A549 (cell line): ENCODE measurements at regions not wholly inside any gene's neighbourhood (a gene's known extent, or its start where the extent isn't known, plus 50 kb on each side); places are given as distances from the start of the nearest gene placed in this dataset.

Experiments used
- ATAC-seq, 2 experiments: fragments of 200-7000 bp in 1 of 2; fragments of >200 bp in 1 of 2; cut with Nextera tagmentation in 1 of 2; cut with Tn5 transposase in 1 of 2; 3 replicates each; pipeline versions ENCODE4 v1.8.0 to v1.9.1; 2018 to 2020; ENCODE audit warnings: mild to moderate bottlenecking in 1 of 2, moderate library complexity in 1 of 2
- CTCF ChIA-PET: fragments of 300-600 bp; sonication (Branson Sonifier 250); formaldehyde crosslinking; extraction: SDS; loops from one replicate; lab custom pipeline; 2021; ENCODE audit warnings: antibody characterized with exemption, inconsistent platforms; lab: Yijun Ruan, JAX
- POLR2A ChIA-PET: fragments of 350-600 bp; formaldehyde crosslinking; extraction: SDS; loops from one replicate; lab custom pipeline; 2021; ENCODE audit warnings: antibody characterized with exemption, inconsistent platforms; lab: Yijun Ruan, JAX
- DNase-seq, 2 experiments: peaks; one replicate each; pipeline versions ENCODE4 v3.0.0 to v3.0.0-alpha.2; 2011 to 2016; ENCODE audit warnings: low read depth in 1 of 2, low spot score in 1 of 2
- FAIRE-seq: peaks from 2 replicates; lab custom pipeline; 2011; peaks lifted over from hg19 to GRCh38; lab: Jason Lieb, UNC
- H3K27ac ChIP-seq, 2 experiments: fragments of >200 bp; sonication (Bioruptor Twin); formaldehyde crosslinking; 3 replicates each; pipeline ENCODE4 v1.5.1; 2016 to 2017
- H3K4me1 ChIP-seq: fragments of >200 bp; sonication (Bioruptor Twin); formaldehyde crosslinking; 3 replicates; pipeline ENCODE4 v1.6.1; 2016
- H3K4me2 ChIP-seq: fragments of >200 bp; sonication (Bioruptor Twin); formaldehyde crosslinking; 3 replicates; pipeline ENCODE4 v1.6.1; 2016
- H3K4me3 ChIP-seq: fragments of >200 bp; sonication (Bioruptor Twin); formaldehyde crosslinking; 3 replicates; pipeline ENCODE4 v1.5.1; 2016
- H3K9me3 ChIP-seq: fragments of >200 bp; sonication (Bioruptor Twin); formaldehyde crosslinking; 3 replicates; pipeline ENCODE4 v1.6.1; 2016
- CEBPB ChIP-seq, 2 experiments: fragments of >200 bp in 1 of 2; sonication (Bioruptor Twin) in 1 of 2; formaldehyde crosslinking in 1 of 2; IDR thresholded peaks; 2 replicates each; pipeline ENCODE4 v1.6.1; 2012 to 2016
- ESRRA ChIP-seq: fragments of 150-350 bp; IDR thresholded peaks from 2 replicates; pipeline ENCODE4 v1.6.1; 2014; ENCODE audit warnings: mild to moderate bottlenecking, low read length, borderline replicate concordance
- HMGXB4 ChIP-seq: fragments of 250-450 bp; sonication (Bioruptor Pico); IDR thresholded peaks from 2 replicates; pipeline ENCODE4 v1.5.0; 2021; ENCODE audit warnings: mild to moderate bottlenecking, moderate library complexity, borderline replicate concordance
- JUN ChIP-seq, 2 experiments: fragments of >200 bp; sonication (Bioruptor Twin); formaldehyde crosslinking; IDR thresholded peaks; 2 replicates in 1 of 2; 3 replicates in 1 of 2; pipeline ENCODE4 v1.6.1; 2016 to 2017
- KDM1A ChIP-seq: fragments of 200-600 bp; sonication (generic); IDR thresholded peaks from 2 replicates; pipeline ENCODE4 v1.6.1; 2016; ENCODE audit warnings: low read depth, mild to moderate bottlenecking
- MAZ ChIP-seq: fragments of 150-350 bp; IDR thresholded peaks from 2 replicates; pipeline ENCODE4 v1.6.1; 2014; ENCODE audit warnings: antibody characterized with exemption, low read depth, low read length, borderline replicate concordance
- NFE2L2 ChIP-seq: fragments of 150-350 bp; conservative IDR thresholded peaks from 2 replicates; pipeline ENCODE4 v1.6.1; 2014; ENCODE audit warnings: low read length
- POLR2AphosphoS2 ChIP-seq: conservative IDR thresholded peaks from 2 replicates; pipeline ENCODE4 v1.6.1; 2012; ENCODE audit warnings: low read length, improper control_type of control experiment, inconsistent platforms
- RAD21 ChIP-seq, 2 experiments: fragments of >200 bp in 1 of 2; sonication (Bioruptor Twin) in 1 of 2; formaldehyde crosslinking in 1 of 2; IDR thresholded peaks in 1 of 2; conservative IDR thresholded peaks in 1 of 2; 2 replicates in 1 of 2; 3 replicates in 1 of 2; pipeline ENCODE4 v1.6.1; 2012 to 2018; ENCODE audit warnings: inconsistent platforms in 1 of 2
- RARB ChIP-seq: fragments of 250-450 bp; sonication (Bioruptor Pico); IDR thresholded peaks from 2 replicates; pipeline ENCODE4 v1.8.0; 2021; ENCODE audit warnings: mild to moderate bottlenecking, moderate library complexity
- RCOR1 ChIP-seq: fragments of 150-350 bp; IDR thresholded peaks from 2 replicates; pipeline ENCODE4 v1.6.1; 2014; ENCODE audit warnings: antibody characterized with exemption, low read length, low read depth
- REST ChIP-seq: fragments of 200-600 bp; sonication (generic); IDR thresholded peaks from 2 replicates; pipeline ENCODE4 v1.6.1; 2016; ENCODE audit warnings: antibody characterized with exemption, mild to moderate bottlenecking, moderate library complexity
- RFX5 ChIP-seq: fragments of 450-650 bp; IDR thresholded peaks from 2 replicates; pipeline ENCODE4 v1.7.1; 2014; ENCODE audit warnings: antibody characterized with exemption, mild to moderate bottlenecking, moderate library complexity
- SREBF2 ChIP-seq: fragments of 450-650 bp; IDR thresholded peaks from 2 replicates; pipeline ENCODE4 v1.6.1; 2014; ENCODE audit warnings: mild to moderate bottlenecking, moderate library complexity
- TFCP2L1 ChIP-seq: fragments of 250-450 bp; sonication (Bioruptor Pico); IDR thresholded peaks from 2 replicates; pipeline ENCODE4 v1.5.0; 2021; ENCODE audit warnings: mild to moderate bottlenecking
- WGBS: methylation state at CpG from one replicate; pipeline ENCODE4 v1.1.6; 2017; ENCODE audit errors: missing lambda C conversion rate; 5-methylcytosine and 5-hydroxymethylcytosine counted together
- TF ChIP-seq, protein P1 (sequence below): fragments of >200 bp; sonication (Bioruptor Twin); formaldehyde crosslinking; IDR thresholded peaks from 3 replicates; pipeline ENCODE4 v1.6.1; 2016
- TF ChIP-seq, protein P2 (sequence below): IDR thresholded peaks from 2 replicates; pipeline ENCODE4 v1.6.1; 2012
- TF ChIP-seq, protein P3 (sequence below): fragments of 150-350 bp; IDR thresholded peaks from 2 replicates; pipeline ENCODE4 v1.6.1; 2014; ENCODE audit warnings: low read depth, mild to moderate bottlenecking, low read length

DNA sequence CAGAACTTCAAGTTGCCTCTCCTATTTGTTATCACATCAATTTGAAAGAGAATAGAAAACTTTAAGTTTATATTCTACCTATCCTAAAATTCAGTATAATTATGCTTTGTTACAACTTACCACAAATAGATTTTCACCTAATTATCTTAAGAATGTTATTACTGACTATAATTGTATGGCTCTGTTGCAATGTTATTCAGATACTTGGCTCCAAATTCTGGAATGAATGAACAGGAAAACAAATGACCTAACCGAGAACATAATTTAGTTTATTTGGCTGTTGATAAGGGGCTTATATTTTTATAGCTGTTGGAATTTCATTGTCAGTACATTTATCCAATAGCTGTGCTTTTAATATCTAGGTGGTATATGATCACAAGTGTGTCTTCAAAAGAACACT lies 173.2 kb upstream of the GULP1 start:
- ATAC-seq (no peak), DNase-seq (no peak), FAIRE-seq (no peak)
- ChIA-PET CTCF (no interaction called here), POLR2A (no interaction called here)
- H3K27ac ChIP-seq = no peak overlapping the region
- no peaks in the 10 kb centered on the region for H3K9me3 ChIP-seq
- 0 out of 3 replicates have a peak, but pooled peaks cover 3% of the 10 kb centered on the region for H3K4me1 ChIP-seq
- 71% methylated on average over 1 of the region's 1 CpG for WGBS
- no peak overlapping the region for H3K4me2 ChIP-seq
- H3K4me3 ChIP-seq = no peak overlapping the region
- TF ChIP-seq SREBF2 (no peak), POLR2AphosphoS2 (no peak), CEBPB (IDR thresholded peaks at IDR 0.05) (no peak), JUN (IDR thresholded peaks at IDR 0.05) (no peak), HMGXB4 (CRISPR knock-in tag) (no peak), MAZ (no peak), RAD21 (conservative IDR thresholded peaks at IDR 0.05 in 1 of 2, IDR thresholded peaks at IDR 0.05 in 1 of 2) (no peak), ESRRA (no peak), RFX5 (no peak), RCOR1 (no peak), REST (no peak), RARB (CRISPR knock-in tag) (no peak), NFE2L2 (no peak), KDM1A (no peak), TFCP2L1 (CRISPR knock-in tag) (no peak)
- TF ChIP-seq, protein P1, sequence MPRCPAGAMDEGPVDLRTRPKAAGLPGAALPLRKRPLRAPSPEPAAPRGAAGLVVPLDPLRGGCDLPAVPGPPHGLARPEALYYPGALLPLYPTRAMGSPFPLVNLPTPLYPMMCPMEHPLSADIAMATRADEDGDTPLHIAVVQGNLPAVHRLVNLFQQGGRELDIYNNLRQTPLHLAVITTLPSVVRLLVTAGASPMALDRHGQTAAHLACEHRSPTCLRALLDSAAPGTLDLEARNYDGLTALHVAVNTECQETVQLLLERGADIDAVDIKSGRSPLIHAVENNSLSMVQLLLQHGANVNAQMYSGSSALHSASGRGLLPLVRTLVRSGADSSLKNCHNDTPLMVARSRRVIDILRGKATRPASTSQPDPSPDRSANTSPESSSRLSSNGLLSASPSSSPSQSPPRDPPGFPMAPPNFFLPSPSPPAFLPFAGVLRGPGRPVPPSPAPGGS = no peak
- TF ChIP-seq, protein P2, sequence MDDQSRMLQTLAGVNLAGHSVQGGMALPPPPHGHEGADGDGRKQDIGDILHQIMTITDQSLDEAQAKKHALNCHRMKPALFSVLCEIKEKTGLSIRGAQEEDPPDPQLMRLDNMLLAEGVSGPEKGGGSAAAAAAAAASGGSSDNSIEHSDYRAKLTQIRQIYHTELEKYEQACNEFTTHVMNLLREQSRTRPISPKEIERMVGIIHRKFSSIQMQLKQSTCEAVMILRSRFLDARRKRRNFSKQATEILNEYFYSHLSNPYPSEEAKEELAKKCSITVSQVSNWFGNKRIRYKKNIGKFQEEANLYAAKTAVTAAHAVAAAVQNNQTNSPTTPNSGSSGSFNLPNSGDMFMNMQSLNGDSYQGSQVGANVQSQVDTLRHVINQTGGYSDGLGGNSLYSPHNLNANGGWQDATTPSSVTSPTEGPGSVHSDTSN = no peak
- TF ChIP-seq, protein P3, sequence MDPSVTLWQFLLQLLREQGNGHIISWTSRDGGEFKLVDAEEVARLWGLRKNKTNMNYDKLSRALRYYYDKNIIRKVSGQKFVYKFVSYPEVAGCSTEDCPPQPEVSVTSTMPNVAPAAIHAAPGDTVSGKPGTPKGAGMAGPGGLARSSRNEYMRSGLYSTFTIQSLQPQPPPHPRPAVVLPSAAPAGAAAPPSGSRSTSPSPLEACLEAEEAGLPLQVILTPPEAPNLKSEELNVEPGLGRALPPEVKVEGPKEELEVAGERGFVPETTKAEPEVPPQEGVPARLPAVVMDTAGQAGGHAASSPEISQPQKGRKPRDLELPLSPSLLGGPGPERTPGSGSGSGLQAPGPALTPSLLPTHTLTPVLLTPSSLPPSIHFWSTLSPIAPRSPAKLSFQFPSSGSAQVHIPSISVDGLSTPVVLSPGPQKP = no peak
